GM23338 (cell line): ENCODE measurements at regions not wholly inside any gene's neighbourhood (a gene's known extent, or its start where the extent isn't known, plus 50 kb on each side); places are given as distances from the start of the nearest gene placed in this dataset.

Experiments used
- CREB1 ChIP-seq: fragments of 250-450 bp; sonication (Bioruptor Pico); IDR thresholded peaks from 2 replicates; pipeline ENCODE4 v1.5.0; 2020; ENCODE audit warnings: low read depth, mild to moderate bottlenecking, moderate library complexity
- EZH2 ChIP-seq: fragments of 200-600 bp; sonication (generic); IDR thresholded peaks from one replicate; pipeline ENCODE4 v1.8.0; 2017; ENCODE audit warnings: antibody characterized with exemption, mild to moderate bottlenecking, low read depth; ENCODE audit not compliant: unreplicated experiment
- JUNB ChIP-seq: IDR thresholded peaks from one replicate; pipeline ENCODE4 v1.6.1; 2016; ENCODE audit warnings: antibody characterized with exemption; ENCODE audit not compliant: unreplicated experiment
- POLR2AphosphoS5 ChIP-seq: IDR thresholded peaks from 2 replicates; pipeline ENCODE4 v1.6.1; 2016; ENCODE audit warnings: antibody characterized with exemption, low read depth
- ZNF114 ChIP-seq: fragments of 250-450 bp; sonication (Bioruptor Pico); IDR thresholded peaks from 2 replicates; pipeline ENCODE4 v1.5.0; 2020; ENCODE audit warnings: mild to moderate bottlenecking, moderate library complexity
- ZNF331 ChIP-seq: fragments of 250-450 bp; sonication (Bioruptor Pico); IDR thresholded peaks from 2 replicates; pipeline ENCODE4 v1.5.0; 2020; ENCODE audit warnings: low read depth, mild to moderate bottlenecking, moderate library complexity
- TF ChIP-seq, protein P1 (sequence below), 2 experiments: fragments of 200-600 bp in 1 of 2; sonication (generic) in 1 of 2; conservative IDR thresholded peaks; 2 replicates each; pipeline versions ENCODE4 v1.5.1 to v1.6.1; 2016 to 2017; ENCODE audit warnings: antibody characterized with exemption in 2 of 2, low read depth in 2 of 2, mild to moderate bottlenecking in 2 of 2, moderate library complexity in 1 of 2
- TF ChIP-seq, protein P2 (sequence below): IDR thresholded peaks from one replicate; pipeline ENCODE4 v1.6.1; 2018; ENCODE audit warnings: antibody characterized with exemption; ENCODE audit not compliant: unreplicated experiment
- TF ChIP-seq, protein P3 (sequence below): IDR thresholded peaks from 2 replicates; pipeline ENCODE4 v1.6.1; 2016; ENCODE audit warnings: antibody characterized with exemption

DNA sequence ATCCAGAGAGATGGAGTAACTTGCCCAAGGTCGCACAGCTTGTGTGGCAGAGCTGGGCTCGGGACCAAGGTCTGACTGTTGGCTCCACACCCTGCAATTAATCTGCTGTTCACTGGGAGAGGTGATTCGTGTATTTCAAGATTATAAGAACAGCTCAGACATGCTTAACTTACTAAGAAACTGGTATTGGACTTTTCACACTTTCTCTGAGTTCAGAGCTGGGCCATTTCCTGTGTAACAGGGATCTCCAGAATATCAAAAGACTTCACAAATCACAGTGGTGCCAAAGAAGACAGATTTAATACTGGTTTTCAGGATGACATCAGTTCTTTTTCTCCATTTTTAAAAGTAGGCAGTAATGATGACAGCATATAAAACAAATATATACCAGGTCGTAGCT, 156.8 kb upstream of the UBE2E1 start:
- TF ChIP-seq EZH2 (no peak), CREB1 (CRISPR knock-in tag) (no peak), POLR2AphosphoS5 (no peak), ZNF331 (CRISPR knock-in tag) (no peak), JUNB (no peak), ZNF114 (CRISPR knock-in tag) (no peak)
- TF ChIP-seq, protein P1, sequence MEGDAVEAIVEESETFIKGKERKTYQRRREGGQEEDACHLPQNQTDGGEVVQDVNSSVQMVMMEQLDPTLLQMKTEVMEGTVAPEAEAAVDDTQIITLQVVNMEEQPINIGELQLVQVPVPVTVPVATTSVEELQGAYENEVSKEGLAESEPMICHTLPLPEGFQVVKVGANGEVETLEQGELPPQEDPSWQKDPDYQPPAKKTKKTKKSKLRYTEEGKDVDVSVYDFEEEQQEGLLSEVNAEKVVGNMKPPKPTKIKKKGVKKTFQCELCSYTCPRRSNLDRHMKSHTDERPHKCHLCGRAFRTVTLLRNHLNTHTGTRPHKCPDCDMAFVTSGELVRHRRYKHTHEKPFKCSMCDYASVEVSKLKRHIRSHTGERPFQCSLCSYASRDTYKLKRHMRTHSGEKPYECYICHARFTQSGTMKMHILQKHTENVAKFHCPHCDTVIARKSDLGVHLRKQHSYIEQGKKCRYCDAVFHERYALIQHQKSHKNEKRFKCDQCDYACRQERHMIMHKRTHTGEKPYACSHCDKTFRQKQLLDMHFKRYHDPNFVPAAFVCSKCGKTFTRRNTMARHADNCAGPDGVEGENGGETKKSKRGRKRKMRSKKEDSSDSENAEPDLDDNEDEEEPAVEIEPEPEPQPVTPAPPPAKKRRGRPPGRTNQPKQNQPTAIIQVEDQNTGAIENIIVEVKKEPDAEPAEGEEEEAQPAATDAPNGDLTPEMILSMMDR (conservative IDR thresholded peaks at IDR 0.05; ENCODE audit: low read depth in 2 of 2) = no peak
- TF ChIP-seq, protein P2, sequence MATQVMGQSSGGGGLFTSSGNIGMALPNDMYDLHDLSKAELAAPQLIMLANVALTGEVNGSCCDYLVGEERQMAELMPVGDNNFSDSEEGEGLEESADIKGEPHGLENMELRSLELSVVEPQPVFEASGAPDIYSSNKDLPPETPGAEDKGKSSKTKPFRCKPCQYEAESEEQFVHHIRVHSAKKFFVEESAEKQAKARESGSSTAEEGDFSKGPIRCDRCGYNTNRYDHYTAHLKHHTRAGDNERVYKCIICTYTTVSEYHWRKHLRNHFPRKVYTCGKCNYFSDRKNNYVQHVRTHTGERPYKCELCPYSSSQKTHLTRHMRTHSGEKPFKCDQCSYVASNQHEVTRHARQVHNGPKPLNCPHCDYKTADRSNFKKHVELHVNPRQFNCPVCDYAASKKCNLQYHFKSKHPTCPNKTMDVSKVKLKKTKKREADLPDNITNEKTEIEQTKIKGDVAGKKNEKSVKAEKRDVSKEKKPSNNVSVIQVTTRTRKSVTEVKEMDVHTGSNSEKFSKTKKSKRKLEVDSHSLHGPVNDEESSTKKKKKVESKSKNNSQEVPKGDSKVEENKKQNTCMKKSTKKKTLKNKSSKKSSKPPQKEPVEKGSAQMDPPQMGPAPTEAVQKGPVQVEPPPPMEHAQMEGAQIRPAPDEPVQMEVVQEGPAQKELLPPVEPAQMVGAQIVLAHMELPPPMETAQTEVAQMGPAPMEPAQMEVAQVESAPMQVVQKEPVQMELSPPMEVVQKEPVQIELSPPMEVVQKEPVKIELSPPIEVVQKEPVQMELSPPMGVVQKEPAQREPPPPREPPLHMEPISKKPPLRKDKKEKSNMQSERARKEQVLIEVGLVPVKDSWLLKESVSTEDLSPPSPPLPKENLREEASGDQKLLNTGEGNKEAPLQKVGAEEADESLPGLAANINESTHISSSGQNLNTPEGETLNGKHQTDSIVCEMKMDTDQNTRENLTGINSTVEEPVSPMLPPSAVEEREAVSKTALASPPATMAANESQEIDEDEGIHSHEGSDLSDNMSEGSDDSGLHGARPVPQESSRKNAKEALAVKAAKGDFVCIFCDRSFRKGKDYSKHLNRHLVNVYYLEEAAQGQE = no peak
- TF ChIP-seq, protein P3, sequence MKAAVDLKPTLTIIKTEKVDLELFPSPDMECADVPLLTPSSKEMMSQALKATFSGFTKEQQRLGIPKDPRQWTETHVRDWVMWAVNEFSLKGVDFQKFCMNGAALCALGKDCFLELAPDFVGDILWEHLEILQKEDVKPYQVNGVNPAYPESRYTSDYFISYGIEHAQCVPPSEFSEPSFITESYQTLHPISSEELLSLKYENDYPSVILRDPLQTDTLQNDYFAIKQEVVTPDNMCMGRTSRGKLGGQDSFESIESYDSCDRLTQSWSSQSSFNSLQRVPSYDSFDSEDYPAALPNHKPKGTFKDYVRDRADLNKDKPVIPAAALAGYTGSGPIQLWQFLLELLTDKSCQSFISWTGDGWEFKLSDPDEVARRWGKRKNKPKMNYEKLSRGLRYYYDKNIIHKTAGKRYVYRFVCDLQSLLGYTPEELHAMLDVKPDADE = no peak
